Rectal smooth muscle tissue (tissue), 1 donor: ENCODE measurements at regions not wholly inside any gene's neighbourhood (a gene's known extent, or its start where the extent isn't known, plus 50 kb on each side); places are given as distances from the start of the nearest gene placed in this dataset.
"Not testable (repeated sequence)": the region's sequence is repeated elsewhere in the genome, so short reads cannot be mapped to it uniquely, and the experiment has no call there.

Source experiments
- H3K27ac ChIP-seq: one replicate; pipeline ENCODE4 v1.7.0; 2013; ENCODE audit warnings: low read depth, low read length, inconsistent platforms
- H3K27me3 ChIP-seq: one replicate; pipeline ENCODE4 v1.7.0; 2013; ENCODE audit warnings: low read length; ENCODE audit not compliant: control insufficient read depth, insufficient read depth
- H3K36me3 ChIP-seq: one replicate; pipeline ENCODE4 v1.7.0; 2013; ENCODE audit warnings: low read length; ENCODE audit not compliant: control insufficient read depth, insufficient read depth
- H3K4me1 ChIP-seq: one replicate; pipeline ENCODE4 v1.7.0; 2013; ENCODE audit warnings: low read length; ENCODE audit not compliant: control insufficient read depth, insufficient read depth
- H3K4me3 ChIP-seq: one replicate; pipeline ENCODE4 v1.7.0; 2013; ENCODE audit warnings: low read length
- H3K9ac ChIP-seq: one replicate; pipeline ENCODE4 v1.7.0; 2013; ENCODE audit warnings: low read length

DNA sequence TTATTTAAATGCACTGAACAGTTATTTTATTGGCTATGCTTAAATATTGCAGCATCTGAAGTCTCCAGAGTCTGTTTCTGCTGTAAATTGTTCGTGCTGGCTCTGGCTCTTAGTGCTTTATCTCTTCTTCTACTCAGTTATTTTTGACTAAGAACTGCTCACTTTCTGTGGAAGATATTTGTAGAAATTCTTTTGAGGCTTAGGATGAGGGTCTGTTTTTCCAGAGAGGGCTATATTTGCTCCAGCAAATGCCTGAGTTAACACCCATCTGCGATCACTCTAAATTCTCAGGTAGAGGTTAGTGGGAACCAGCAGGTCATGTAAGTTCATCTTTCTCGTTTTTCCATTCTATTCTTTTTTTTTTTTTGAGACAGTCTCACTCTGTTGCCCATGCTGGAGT lies 71.1 kb downstream of the ARL6IP4 start:
- Histone ChIP-seq H3K27ac (peak overlapping the region; percentile 82), H3K4me3 (no peak overlapping the region), H3K9ac (no peak overlapping the region), H3K27me3 (no peaks in the 10 kb centered on the region), H3K36me3 (no peaks in the 10 kb centered on the region), H3K4me1 (peaks cover 36% of the 10 kb centered on the region)

- Histone ChIP-seq H3K27me3 (no peaks in the 10 kb centered on the region), H3K4me1 (peaks cover 38% of the 10 kb centered on the region)
These were observed 70.4 kb downstream of the ARL6IP4 start for GRCh38 chr12:123050913-123051312.

GRCh38 chr12:123050331-123050831 lies 69.9 kb downstream of the ARL6IP4 start:
- peak overlapping the region; percentile 82 for H3K27ac ChIP-seq
- no peaks in the 10 kb centered on the region for H3K27me3 ChIP-seq
- H3K4me1 ChIP-seq, result peaks cover 38% of the 10 kb centered on the region
- no peak overlapping the region for H3K4me3 ChIP-seq
- no peaks in the 10 kb centered on the region for H3K36me3 ChIP-seq
- H3K9ac ChIP-seq, result no peak overlapping the region

More at GRCh38 chr12:123050913-123051312, 70.4 kb downstream of the ARL6IP4 start:
- Histone ChIP-seq H3K36me3 (no peaks in the 10 kb centered on the region), H3K9ac (no peak overlapping the region), H3K4me3 (no peak overlapping the region), H3K27ac (peak overlapping the region; percentile 82)

DNA sequence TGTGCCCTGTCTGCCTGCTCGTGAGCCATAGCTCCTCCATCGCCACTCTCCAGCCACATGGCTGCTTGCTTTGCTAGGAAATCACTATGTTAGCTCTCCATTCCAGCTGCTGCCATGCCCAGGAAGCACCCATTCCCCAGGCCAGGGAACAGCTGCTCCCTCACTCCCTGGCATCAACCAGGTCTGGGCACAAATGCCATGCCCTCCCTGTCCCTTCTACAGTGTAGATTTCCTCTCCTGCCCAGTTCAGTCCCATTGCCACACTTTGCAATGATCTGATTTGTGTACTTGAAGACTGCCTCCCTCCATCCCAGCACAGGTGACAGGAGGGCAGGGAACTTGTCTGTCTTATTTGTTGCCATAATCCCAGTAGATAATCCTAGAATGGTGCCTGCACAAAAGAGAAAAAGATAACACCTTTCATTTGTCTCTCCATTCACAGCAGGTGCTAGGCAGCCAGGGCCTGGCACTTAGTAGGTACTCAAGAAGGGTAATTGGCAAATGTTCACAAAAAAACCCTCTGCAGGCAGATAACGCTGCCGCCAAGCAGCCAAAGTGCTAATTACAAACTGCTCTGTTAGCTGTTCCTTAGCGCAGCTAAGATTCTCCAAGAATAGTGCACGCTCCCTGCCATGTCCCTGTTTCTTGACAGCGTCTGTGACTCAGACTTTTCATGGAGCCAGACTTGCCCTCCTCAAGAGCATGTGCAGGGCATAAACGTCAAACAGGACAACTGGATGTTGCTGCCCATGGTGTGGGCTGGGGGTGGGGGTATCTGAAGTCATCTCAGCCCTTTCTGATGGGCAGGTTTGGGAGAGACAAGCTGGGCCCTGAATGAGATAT lies 69.1 kb downstream of the ARL6IP4 start:
- Histone ChIP-seq H3K36me3 (no peaks in the 10 kb centered on the region), H3K9ac (no peak overlapping the region), H3K27me3 (no peaks in the 10 kb centered on the region), H3K4me1 (peaks cover 38% of the 10 kb centered on the region), H3K4me3 (no peak overlapping the region), H3K27ac (peak overlapping the region; percentile 82)

DNA sequence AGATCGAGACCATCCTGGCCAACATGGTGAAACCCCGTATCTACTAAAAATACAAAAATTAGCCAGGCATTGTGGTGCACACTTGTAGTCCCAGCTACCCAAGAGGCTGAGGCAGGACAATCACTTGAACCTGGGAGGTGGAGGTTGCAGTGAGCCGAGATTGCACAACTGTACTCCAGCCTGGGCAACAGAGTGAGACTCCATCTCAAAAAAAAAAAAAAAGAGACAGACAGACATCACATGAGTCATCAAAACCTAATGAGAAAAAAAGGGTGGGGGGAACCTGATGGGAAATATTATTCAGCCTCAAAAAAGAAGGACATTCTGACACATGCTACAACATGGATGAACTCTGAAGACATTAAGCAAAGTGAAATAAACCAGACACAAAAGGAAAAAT lies 67.4 kb downstream of the ARL6IP4 start:
- not testable (repeated sequence) for H3K9ac ChIP-seq, H3K27ac ChIP-seq

DNA sequence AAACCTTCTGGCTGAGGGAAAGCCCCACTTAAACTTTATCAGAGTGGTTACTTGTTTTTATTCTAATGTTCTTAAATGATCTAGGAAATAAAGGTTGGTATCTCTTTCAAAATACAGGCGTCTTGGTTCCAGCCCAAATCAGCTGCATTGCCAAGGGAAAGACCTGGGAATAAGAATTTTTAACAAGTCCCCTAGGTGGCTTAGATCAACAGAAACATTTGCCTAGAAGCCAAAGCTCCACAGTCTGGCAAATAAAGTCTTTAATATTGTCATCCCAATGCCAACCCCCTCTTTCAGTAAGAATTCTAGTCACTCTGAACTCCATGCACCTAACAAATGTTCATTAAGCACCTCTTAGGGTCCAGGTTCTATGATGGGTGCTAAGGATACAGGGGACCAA lies 66.8 kb downstream of the ARL6IP4 start:
- H3K27ac ChIP-seq, result no peak overlapping the region

More for the DNA sequence above, 67.4 kb downstream of the ARL6IP4 start:
- not testable (repeated sequence) for H3K27me3 ChIP-seq, H3K36me3 ChIP-seq, H3K4me3 ChIP-seq
- H3K4me1 ChIP-seq, result peaks cover 53% of the 10 kb centered on the region

GRCh38 chr12:123046431-123046830 lies 66.0 kb downstream of the ARL6IP4 start:
- H3K27ac ChIP-seq, result no peak overlapping the region
- H3K27me3 ChIP-seq, result no peaks in the 10 kb centered on the region
- H3K4me1 ChIP-seq, result peaks cover 62% of the 10 kb centered on the region

More for the DNA sequence above, 66.8 kb downstream of the ARL6IP4 start:
- peaks cover 57% of the 10 kb centered on the region for H3K4me1 ChIP-seq
- H3K9ac ChIP-seq, result no peak overlapping the region
- H3K36me3 ChIP-seq, result no peaks in the 10 kb centered on the region
- H3K4me3 ChIP-seq, result no peak overlapping the region
- no peaks in the 10 kb centered on the region for H3K27me3 ChIP-seq

GRCh38 chr12:123045678-123046077 lies 65.2 kb downstream of the ARL6IP4 start:
- no peak overlapping the region for H3K4me3 ChIP-seq
- no peaks in the 10 kb centered on the region for H3K36me3 ChIP-seq
- H3K27me3 ChIP-seq, result no peaks in the 10 kb centered on the region
- peaks cover 55% of the 10 kb centered on the region for H3K4me1 ChIP-seq
- H3K9ac ChIP-seq, result no peak overlapping the region
- peak overlapping the region; percentile 44 for H3K27ac ChIP-seq

More at GRCh38 chr12:123046431-123046830, 66.0 kb downstream of the ARL6IP4 start:
- Histone ChIP-seq H3K36me3 (no peaks in the 10 kb centered on the region), H3K9ac (no peak overlapping the region), H3K4me3 (no peak overlapping the region)

DNA sequence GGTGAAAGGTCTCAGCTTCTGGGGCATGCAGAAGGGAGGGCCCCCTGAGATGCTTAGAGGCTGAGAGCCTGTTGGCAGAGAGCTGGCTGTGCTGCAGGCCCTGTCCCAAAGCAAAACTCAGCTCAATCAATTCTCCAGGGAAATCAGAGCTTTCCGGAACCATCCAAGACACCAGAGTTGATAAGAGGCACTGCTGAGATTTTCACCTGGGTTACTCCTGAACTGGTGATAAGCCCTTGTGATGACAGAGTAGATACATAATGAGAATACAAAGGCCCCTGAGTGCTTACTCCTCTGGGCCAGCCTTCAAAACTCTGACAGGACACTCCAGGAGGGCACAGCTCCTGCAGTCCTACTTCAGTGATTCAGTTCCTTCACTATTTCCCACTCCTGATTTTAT lies 63.9 kb downstream of the ARL6IP4 start:
- Histone ChIP-seq H3K9ac (no peak overlapping the region), H3K27ac (peak overlapping the region; percentile 77), H3K27me3 (no peaks in the 10 kb centered on the region), H3K36me3 (no peaks in the 10 kb centered on the region), H3K4me1 (peaks cover 43% of the 10 kb centered on the region), H3K4me3 (no peak overlapping the region)

DNA sequence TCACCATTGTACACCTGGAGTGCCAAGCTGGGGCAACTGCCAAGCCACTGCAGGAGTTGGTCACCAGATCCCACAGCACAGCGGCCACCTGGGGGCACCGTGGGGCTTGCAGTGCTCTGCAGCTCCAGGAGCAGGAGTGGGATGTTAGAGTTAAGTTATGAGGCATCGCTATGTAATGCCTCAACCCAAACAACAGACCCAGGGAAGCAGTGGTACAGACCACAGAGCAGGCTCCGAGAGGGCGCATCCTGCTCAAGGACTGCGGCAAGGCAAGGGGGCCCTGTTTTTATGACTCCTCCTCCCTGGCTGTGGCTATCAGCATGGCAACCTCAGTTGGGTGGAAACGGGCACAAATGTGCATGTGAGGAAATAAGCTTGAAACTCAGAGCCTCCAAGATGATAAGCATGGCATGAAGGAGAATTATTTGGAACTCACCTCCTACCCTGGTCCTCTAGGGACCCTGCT lies 63.1 kb downstream of the ARL6IP4 start:
- peak overlapping the region; percentile 77 for H3K27ac ChIP-seq
- no peak overlapping the region for H3K9ac ChIP-seq
- peak overlapping the region; percentile 16 for H3K4me3 ChIP-seq
- H3K36me3 ChIP-seq, result no peaks in the 10 kb centered on the region
- H3K4me1 ChIP-seq, result peaks cover 38% of the 10 kb centered on the region
- H3K27me3 ChIP-seq, result no peaks in the 10 kb centered on the region

DNA sequence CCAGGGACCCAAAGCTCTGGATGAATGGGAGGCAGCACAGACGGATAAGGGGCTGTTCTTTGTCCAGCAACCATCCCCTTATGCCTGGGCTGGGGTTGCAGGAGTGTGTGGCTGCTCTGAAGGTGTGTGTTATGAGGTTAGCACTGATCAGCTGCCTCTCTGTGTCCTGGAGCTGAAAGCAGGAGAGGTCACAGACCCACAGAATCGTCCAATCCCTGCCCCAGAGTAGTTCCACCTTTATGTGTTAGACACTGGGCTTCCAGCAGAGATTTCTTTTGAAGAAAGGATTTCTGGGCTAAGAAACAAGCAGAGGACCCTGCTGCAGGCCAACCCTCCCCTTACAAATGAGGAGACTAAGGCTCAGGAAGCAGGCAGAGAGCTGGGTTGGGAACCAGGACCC lies 62.4 kb downstream of the ARL6IP4 start:
- Histone ChIP-seq H3K36me3 (no peaks in the 10 kb centered on the region), H3K4me3 (no peak overlapping the region), H3K27me3 (no peaks in the 10 kb centered on the region), H3K4me1 (peaks cover 38% of the 10 kb centered on the region), H3K9ac (no peak overlapping the region), H3K27ac (peak overlapping the region; percentile 77)

GRCh38 chr12:123041811-123042655 lies 61.6 kb downstream of the ARL6IP4 start:
- peaks cover 38% of the 10 kb centered on the region for H3K4me1 ChIP-seq
- peak overlapping the region; percentile 10 for H3K9ac ChIP-seq
- no peaks in the 10 kb centered on the region for H3K36me3 ChIP-seq
- peak overlapping the region; percentile 77 for H3K27ac ChIP-seq
- H3K4me3 ChIP-seq, result no peak overlapping the region
- no peaks in the 10 kb centered on the region for H3K27me3 ChIP-seq
